K562 (cell line): ENCODE measurements at regions not wholly inside any gene's neighbourhood (a gene's known extent, or its start where the extent isn't known, plus 50 kb on each side); places are given as distances from the start of the nearest gene placed in this dataset.

Source experiments
- ATAC-seq: fragments of 200-7000 bp; cut with Tn5 transposase; 3 replicates; pipeline ENCODE4 v1.9.1; 2020; ENCODE audit warnings: moderate library complexity
- BruUV-seq: library from RNA; stranded (reverse); fragments of 400-500 nt; replicated peaks from 2 replicates; lab custom pipeline; 2021; lab: Mats Ljungman, UMichigan
- CTCF ChIA-PET: fragments of 300-600 bp; formaldehyde crosslinking; extraction: SDS; loops from one replicate; lab custom pipeline; 2021; ENCODE audit warnings: low intra/inter-chr PET ratio; lab: Yijun Ruan, JAX
- POLR2A ChIA-PET: fragments of 300-600, 350-650 bp; sonication (Branson Sonifier 250); formaldehyde crosslinking; extraction: SDS; loops from one replicate; lab custom pipeline; 2021; ENCODE audit warnings: antibody characterized with exemption, inconsistent platforms; lab: Yijun Ruan, JAX
- DNase-seq, 4 experiments: peaks; one replicate each; pipeline versions ENCODE4 v3.0.0 to v3.0.0-alpha.2; 2011 to 2018; ENCODE audit warnings: low spot score in 3 of 4, mixed read lengths in 3 of 4; ENCODE audit errors: extremely low read depth in 1 of 4
- FAIRE-seq: peaks from 2 replicates; lab custom pipeline; 2011; peaks lifted over from hg19 to GRCh38; lab: Jason Lieb, UNC
- H2AFZ ChIP-seq: 2 replicates; pipeline ENCODE4 v1.6.0; 2011; ENCODE audit warnings: low read depth, low read length, control low read depth, inconsistent platforms
- H3K27ac ChIP-seq: fragments of 200-600 bp; 3 replicates; pipeline ENCODE4 v1.8.0; 2011; ENCODE audit warnings: low read depth, mild to moderate bottlenecking, control low read depth, inconsistent platforms, low read length, moderate library complexity, mixed read lengths; ENCODE audit errors: extremely low read depth
- H3K27me3 ChIP-seq, 2 experiments: fragments of 300-600 bp in 1 of 2; 2 replicates in 1 of 2; 3 replicates in 1 of 2; pipeline versions ENCODE4 v1.6.0 to v1.8.0; 2011; ENCODE audit warnings: inconsistent platforms in 2 of 2, low read length in 2 of 2, mild to moderate bottlenecking in 1 of 2, mixed read lengths in 1 of 2, moderate library complexity in 1 of 2; ENCODE audit not compliant: control insufficient read depth in 2 of 2, insufficient read depth in 2 of 2
- H3K36me3 ChIP-seq: fragments of 300-600 bp; 3 replicates; pipeline ENCODE4 v1.8.0; 2011; ENCODE audit warnings: mild to moderate bottlenecking, low read length, inconsistent platforms; ENCODE audit not compliant: control insufficient read depth, insufficient read depth
- H3K4me1 ChIP-seq, 2 experiments: fragments of 200-600 bp in 1 of 2; replicated peaks in 1 of 2; 2 replicates in 1 of 2; 3 replicates in 1 of 2; pipeline versions ENCODE4 v1.5.1 to v1.8.0; 2011; ENCODE audit warnings: inconsistent platforms in 2 of 2, low read length in 2 of 2, mild to moderate bottlenecking in 1 of 2, mixed read lengths in 1 of 2, moderate library complexity in 1 of 2; ENCODE audit not compliant: control insufficient read depth in 2 of 2, insufficient read depth in 2 of 2
- H3K4me2 ChIP-seq: 2 replicates; pipeline ENCODE4 v1.6.1; 2011; ENCODE audit warnings: low read length, control low read depth, inconsistent platforms, mixed read lengths; ENCODE audit not compliant: insufficient read depth
- H3K4me3 ChIP-seq: fragments of 200-600 bp; sonication (generic), shearing (Covaris generic); 2 replicates; pipeline ENCODE4 v1.5.1; 2016; ENCODE audit warnings: control low read depth, inconsistent platforms
- H3K79me2 ChIP-seq: fragments of 200-600 bp; 3 replicates; pipeline ENCODE4 v1.8.0; 2011; ENCODE audit warnings: low read length, inconsistent platforms; ENCODE audit not compliant: control insufficient read depth, insufficient read depth
- H3K9ac ChIP-seq, 2 experiments: 2 replicates each; pipeline versions ENCODE4 v1.6.0 to v1.6.1; 2011; ENCODE audit warnings: low read depth in 2 of 2, low read length in 2 of 2, control low read depth in 1 of 2, inconsistent platforms in 1 of 2, mild to moderate bottlenecking in 1 of 2, mixed read lengths in 1 of 2; ENCODE audit not compliant: insufficient read depth in 1 of 2
- H3K9me1 ChIP-seq: one replicate; pipeline ENCODE4 v1.6.0; 2011; ENCODE audit warnings: inconsistent platforms, mild to moderate bottlenecking, low read length, moderate library complexity; ENCODE audit not compliant: control insufficient read depth, insufficient read depth
- H3K9me3 ChIP-seq: replicated peaks from 2 replicates; pipeline ENCODE4 v1.5.1; 2011; ENCODE audit warnings: low read depth, low read length, inconsistent platforms; ENCODE audit not compliant: control insufficient read depth, insufficient read depth
- H4K20me1 ChIP-seq: replicated peaks from 2 replicates; pipeline ENCODE4 v1.6.1; 2011; ENCODE audit warnings: low read length, inconsistent platforms, mixed read lengths; ENCODE audit not compliant: control insufficient read depth, insufficient read depth
- KDM5B ChIP-seq: fragments of 200-600 bp; sonication (generic); IDR thresholded peaks from 2 replicates; pipeline ENCODE4 v1.6.1; 2012; ENCODE audit warnings: low read depth, mild to moderate bottlenecking, moderate library complexity, low read length, control low read depth, inconsistent platforms; ENCODE audit not compliant: insufficient replicate concordance
- MEIS2 ChIP-seq: fragments of 450-650 bp; IDR thresholded peaks from 2 replicates; pipeline ENCODE4 v1.6.1; 2014; ENCODE audit warnings: mild to moderate bottlenecking; ENCODE audit not compliant: partially characterized antibody
- NFE2 ChIP-seq: IDR thresholded peaks from 2 replicates; pipeline ENCODE4 v1.6.1; 2014; ENCODE audit warnings: antibody characterized with exemption, low read depth
- PBX2 ChIP-seq, 2 experiments: IDR thresholded peaks in 1 of 2; conservative IDR thresholded peaks in 1 of 2; 2 replicates each; pipeline ENCODE4 v1.6.1; 2016; ENCODE audit warnings: low read depth in 2 of 2, mild to moderate bottlenecking in 1 of 2, missing compliant biosample characterization in 1 of 2, missing genetic modification characterization in 1 of 2, moderate library complexity in 1 of 2
- PKNOX1 ChIP-seq: fragments of 450-650 bp; IDR thresholded peaks from 2 replicates; pipeline ENCODE4 v1.6.1; 2016
- SIRT6 ChIP-seq: IDR thresholded peaks from one replicate; pipeline ENCODE4 v1.6.1; 2012; ENCODE audit warnings: low read depth, mild to moderate bottlenecking, control low read depth, inconsistent platforms, low read length, moderate library complexity
- SMAD4 ChIP-seq: fragments of 250-450 bp; sonication (Bioruptor Pico); conservative IDR thresholded peaks from 2 replicates; pipeline ENCODE4 v1.8.0; 2021; ENCODE audit warnings: inconsistent platforms, mild to moderate bottlenecking, moderate library complexity
- TBL1XR1 ChIP-seq, 2 experiments: IDR thresholded peaks; 2 replicates each; pipeline ENCODE4 v1.6.1; 2012; ENCODE audit warnings: improper control_type of control experiment in 2 of 2, low read length in 2 of 2, mild to moderate bottlenecking in 1 of 2
- TCF7 ChIP-seq: sonication (generic); IDR thresholded peaks from 2 replicates; pipeline ENCODE4 v1.6.1; 2016; ENCODE audit warnings: antibody characterized with exemption, borderline replicate concordance
- WGBS: fragments of 100-300 bp; shearing (Covaris generic); methylation state at CpG from one replicate; pipeline ENCODE4 v1.1.6; 2016; ENCODE audit warnings: low coverage, mixed read lengths; ENCODE audit not compliant: insufficient coverage; ENCODE audit errors: missing lambda C conversion rate; 5-methylcytosine and 5-hydroxymethylcytosine counted together
- in situ Hi-C: fragments of 300-500 bp; cut with MboI; formaldehyde crosslinking; loops from 4 replicates; pipeline ENCODE4 v1.15.0; 2018; ENCODE audit warnings: inconsistent platforms, mixed read lengths
- intact Hi-C: fragments of 100-400 bp; cut with micrococcal nuclease; formaldehyde crosslinking; loops from 2 replicates; pipeline ENCODE4 v1.14.2; 2022

- Histone ChIP-seq H3K4me3 (no peak overlapping the region), H3K9me3 (no peaks in the 10 kb centered on the region), H3K27me3 (no peaks in the 10 kb centered on the region), H3K4me1 (peaks cover 0 to 12% of the 10 kb centered on the region in 2 experiments; a peak in 3 of 5 replicates), H4K20me1 (no peaks in the 10 kb centered on the region), H3K9ac (no peak overlapping the region), H3K27ac (no peak overlapping the region), H3K9me1 (no peaks in the 10 kb centered on the region), H3K79me2 (no peaks in the 10 kb centered on the region), H3K4me2 (no peak overlapping the region; the same call in 1 of the 2 replicates), H2AFZ (0 out of 2 replicates have a peak overlapping the region, but pooled peaks have one; percentile 10), H3K36me3 (no peaks in the 10 kb centered on the region)
- FAIRE-seq (peak; percentile 64), DNase-seq (peak in 2 of 4 experiments; percentile 10 to 44), ATAC-seq (peak; percentile 51)
- POLR2A ChIA-PET = no interaction called here
- intact Hi-C loops (no loop called here), in situ Hi-C loops (no loop called here)
- 29% methylated on average over 13 of the region's 13 CpGs for WGBS
- TF ChIP-seq PKNOX1 (peak; percentile 92), PBX2 (CRISPR knock-in tag; IDR thresholded peaks at IDR 0.05; ENCODE audit: low read depth) (no peak), PBX2 (tag; conservative IDR thresholded peaks at IDR 0.05; ENCODE audit: low read depth) (peak; percentile 66), TBL1XR1 (IDR thresholded peaks at IDR 0.05; ENCODE audit: low read length in 2 of 2) (0 out of 4 replicates have a peak, but pooled peaks of 1 of the 2 experiments have one; percentile 10), NFE2 (no peak), SMAD4 (CRISPR knock-in tag) (peak; percentile 63), SIRT6 (no peak), TCF7 (no peak), MEIS2 (peak; percentile 32), KDM5B (no peak)
- no TSS peak for BruUV-seq
- CTCF ChIA-PET = no interaction called here
These were observed 374.4 kb downstream of the DLEU7 start for GRCh38 chr13:50468849-50469669.
